Muscle layer of colon (tissue), 2 donors: ENCODE measurements at regions not wholly inside any gene's neighbourhood (a gene's known extent, or its start where the extent isn't known, plus 50 kb on each side); places are given as distances from the start of the nearest gene placed in this dataset.

Experiments used
- H3K27ac ChIP-seq: one replicate; pipeline ENCODE4 v1.7.0; 2013; ENCODE audit warnings: low read depth, mild to moderate bottlenecking, low read length, moderate library complexity
- H3K27me3 ChIP-seq, 2 donors: one replicate each; pipeline ENCODE4 v1.7.0; 2013; ENCODE audit warnings: low read length in 2 of 2, mild to moderate bottlenecking in 2 of 2; ENCODE audit not compliant: insufficient read depth in 2 of 2, control insufficient read depth in 1 of 2
- H3K36me3 ChIP-seq: one replicate; pipeline ENCODE4 v1.7.0; 2013; ENCODE audit warnings: mild to moderate bottlenecking, low read length; ENCODE audit not compliant: insufficient read depth
- H3K4me1 ChIP-seq: one replicate; pipeline ENCODE4 v1.7.0; 2013; ENCODE audit warnings: mild to moderate bottlenecking, low read length; ENCODE audit not compliant: insufficient read depth
- H3K4me3 ChIP-seq, 2 donors: one replicate each; pipeline ENCODE4 v1.7.0; 2013; ENCODE audit warnings: low read length in 2 of 2, low read depth in 1 of 2, mild to moderate bottlenecking in 1 of 2, moderate library complexity in 1 of 2
- H3K9ac ChIP-seq: one replicate; pipeline ENCODE4 v1.7.0; 2013; ENCODE audit warnings: low read length
- H3K9me3 ChIP-seq: one replicate; pipeline ENCODE4 v1.7.0; 2013; ENCODE audit warnings: mild to moderate bottlenecking, low read length
- donor health status: abdominal sarcoma.
- donor health status: Adenocarcinoma of cecum.

DNA sequence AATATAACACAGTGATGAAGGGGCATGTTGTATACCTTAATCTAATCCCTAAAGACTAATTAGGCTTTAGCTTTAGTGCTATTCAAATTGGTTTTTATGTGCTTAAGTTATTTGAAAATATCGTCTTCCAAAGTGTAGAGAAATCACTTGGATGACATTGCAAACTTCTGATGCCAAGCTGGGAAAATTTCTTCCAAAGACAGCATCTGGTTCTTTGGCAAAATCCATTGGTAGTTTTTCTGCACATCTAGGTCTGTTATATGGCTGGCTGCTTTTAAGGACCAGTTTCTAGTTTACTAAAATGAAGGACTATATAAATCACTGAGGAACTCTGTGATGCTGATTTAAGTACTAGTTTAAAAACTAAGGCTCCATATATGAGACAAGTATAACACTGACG lies 2362.3 kb downstream of the PCDH9 start:
- Histone ChIP-seq H3K9me3 (no peaks in the 10 kb centered on the region), H3K4me3 (no peak overlapping the region), H3K9ac (no peak overlapping the region), H3K4me1 (no peaks in the 10 kb centered on the region), H3K27me3 (no peaks in the 10 kb centered on the region), H3K36me3 (no peaks in the 10 kb centered on the region), H3K27ac (no peak overlapping the region)

- no peaks in the 10 kb centered on the region for H3K36me3 ChIP-seq
- H3K9ac ChIP-seq = no peak overlapping the region
- no peak overlapping the region for H3K27ac ChIP-seq
- H3K4me1 ChIP-seq = no peaks in the 10 kb centered on the region
- H3K4me3 ChIP-seq = no peak overlapping the region
- H3K9me3 ChIP-seq = no peaks in the 10 kb centered on the region
- H3K27me3 ChIP-seq = no peaks in the 10 kb centered on the region
Observed at GRCh38 chr13:64866331-64866730, 2363.8 kb downstream of the PCDH9 start.

DNA sequence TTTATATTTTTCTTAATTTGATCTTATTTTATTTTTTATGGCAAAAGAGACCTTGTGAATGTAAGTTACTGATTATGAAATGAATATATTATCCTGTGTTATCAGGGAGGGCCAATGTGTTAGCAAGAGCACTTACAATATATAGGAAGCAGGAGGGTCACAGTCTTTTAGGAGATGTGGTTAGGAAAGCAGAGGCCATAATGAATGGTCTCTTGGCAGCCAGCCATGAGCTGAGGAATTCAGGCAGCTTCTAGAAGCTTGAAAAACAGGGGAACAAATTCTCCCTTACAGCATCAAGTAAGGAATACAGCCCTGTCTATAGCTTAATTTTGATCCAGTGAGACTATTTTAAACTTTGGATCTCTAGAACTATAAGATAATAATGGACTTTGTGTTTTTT lies 2374.6 kb downstream of the PCDH9 start:
- H3K4me3 ChIP-seq = no peak overlapping the region
- no peaks in the 10 kb centered on the region for H3K27me3 ChIP-seq
- no peaks in the 10 kb centered on the region for H3K9me3 ChIP-seq
- H3K36me3 ChIP-seq = no peaks in the 10 kb centered on the region
- H3K27ac ChIP-seq = no peak overlapping the region
- H3K9ac ChIP-seq = no peak overlapping the region
- H3K4me1 ChIP-seq = no peaks in the 10 kb centered on the region

- Histone ChIP-seq H3K4me3 (no peak overlapping the region), H3K36me3 (no peaks in the 10 kb centered on the region), H3K27ac (no peak overlapping the region), H3K4me1 (no peaks in the 10 kb centered on the region), H3K27me3 (no peaks in the 10 kb centered on the region), H3K9me3 (no peaks in the 10 kb centered on the region), H3K9ac (no peak overlapping the region)
Observed at GRCh38 chr13:64850017-64850416, 2380.1 kb downstream of the PCDH9 start.

DNA sequence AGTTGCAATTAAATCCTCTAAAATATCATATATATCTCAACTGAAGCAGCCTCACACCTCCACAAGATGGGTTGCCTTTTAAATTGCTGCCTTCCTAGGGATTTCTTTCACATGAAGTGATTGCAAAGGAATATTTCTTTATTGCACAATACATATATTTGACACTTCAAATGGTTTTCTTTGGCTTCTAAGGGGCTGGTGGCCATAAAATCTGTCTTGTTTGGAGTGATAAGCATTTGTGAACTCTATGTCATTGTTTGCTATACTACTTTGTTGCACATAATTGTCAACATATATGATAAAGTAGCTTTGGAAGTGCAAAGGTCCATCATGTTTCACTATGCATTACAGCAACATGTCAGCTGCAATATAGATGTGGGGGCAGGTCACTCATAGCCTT lies 2380.9 kb downstream of the PCDH9 start:
- no peak overlapping the region for H3K9ac ChIP-seq
- no peaks in the 10 kb centered on the region for H3K36me3 ChIP-seq

DNA sequence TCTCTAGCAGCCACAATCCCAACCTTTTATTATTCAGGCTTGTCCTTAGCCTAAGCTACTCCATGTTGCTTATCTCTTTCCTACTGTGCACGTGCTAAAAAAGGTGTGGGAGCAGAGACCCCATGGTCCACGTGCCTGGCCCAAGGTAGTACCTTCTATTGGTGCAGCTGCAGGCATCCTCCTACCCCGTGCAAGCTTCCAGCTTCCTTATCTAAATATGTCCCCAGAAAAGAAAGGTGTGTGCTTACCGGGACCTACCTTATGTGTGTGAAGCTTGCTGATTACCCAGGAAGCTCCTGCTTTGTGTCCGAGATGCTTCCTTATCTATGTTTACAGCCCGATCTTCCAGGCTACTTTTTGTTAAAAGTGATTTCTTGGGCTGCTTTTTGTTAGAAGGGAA lies 2382.4 kb downstream of the PCDH9 start:
- no peaks in the 10 kb centered on the region for H3K36me3 ChIP-seq
- no peaks in the 10 kb centered on the region for H3K9me3 ChIP-seq
- no peak overlapping the region for H3K9ac ChIP-seq
- H3K27ac ChIP-seq = no peak overlapping the region
- no peaks in the 10 kb centered on the region for H3K4me1 ChIP-seq
- H3K4me3 ChIP-seq = no peak overlapping the region
- H3K27me3 ChIP-seq = no peaks in the 10 kb centered on the region

More for the DNA sequence above, 2380.9 kb downstream of the PCDH9 start:
- Histone ChIP-seq H3K27me3 (no peaks in the 10 kb centered on the region), H3K27ac (no peak overlapping the region), H3K4me1 (no peaks in the 10 kb centered on the region), H3K4me3 (no peak overlapping the region), H3K9me3 (no peaks in the 10 kb centered on the region)

DNA sequence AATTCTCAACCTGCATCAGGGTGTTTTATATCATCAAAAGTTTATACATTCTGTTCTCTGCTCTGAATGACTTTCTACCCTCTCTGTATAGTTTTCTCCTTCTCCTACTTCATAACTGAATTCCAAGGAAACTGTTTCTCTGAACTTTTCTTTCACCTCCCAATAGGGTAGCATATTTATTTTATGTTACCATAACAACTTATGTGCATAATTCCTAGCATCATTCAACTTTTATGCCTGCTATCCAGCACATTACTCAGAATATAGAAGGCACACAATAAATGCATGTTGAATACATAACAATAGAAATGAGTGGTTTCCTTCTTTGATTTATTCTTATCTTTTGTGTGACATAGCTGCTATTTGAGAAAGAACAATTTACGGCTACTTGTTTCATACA lies 2385.0 kb downstream of the PCDH9 start:
- Histone ChIP-seq H3K36me3 (no peaks in the 10 kb centered on the region), H3K9me3 (no peaks in the 10 kb centered on the region), H3K27ac (no peak overlapping the region), H3K27me3 (no peaks in the 10 kb centered on the region), H3K9ac (no peak overlapping the region), H3K4me1 (no peaks in the 10 kb centered on the region), H3K4me3 (no peak overlapping the region)

- Histone ChIP-seq H3K9me3 (no peaks in the 10 kb centered on the region), H3K4me3 (no peak overlapping the region), H3K9ac (no peak overlapping the region), H3K27ac (no peak overlapping the region), H3K27me3 (no peaks in the 10 kb centered on the region), H3K36me3 (no peaks in the 10 kb centered on the region), H3K4me1 (no peaks in the 10 kb centered on the region)
Observed at GRCh38 chr13:64819081-64819480, 2411.1 kb downstream of the PCDH9 start.

- Histone ChIP-seq H3K36me3 (no peaks in the 10 kb centered on the region), H3K4me3 (no peak overlapping the region), H3K9ac (no peak overlapping the region)
Observed at GRCh38 chr13:64817691-64818090, 2412.4 kb downstream of the PCDH9 start.

GRCh38 chr13:64810750-64811149 lies 2419.4 kb downstream of the PCDH9 start:
- Histone ChIP-seq H3K27me3 (no peaks in the 10 kb centered on the region), H3K27ac (no peak overlapping the region), H3K36me3 (no peaks in the 10 kb centered on the region), H3K9me3 (no peaks in the 10 kb centered on the region), H3K9ac (no peak overlapping the region), H3K4me3 (no peak overlapping the region), H3K4me1 (no peaks in the 10 kb centered on the region)

More at GRCh38 chr13:64817691-64818090, 2412.4 kb downstream of the PCDH9 start:
- no peaks in the 10 kb centered on the region for H3K4me1 ChIP-seq
- no peak overlapping the region for H3K27ac ChIP-seq
- H3K27me3 ChIP-seq = no peaks in the 10 kb centered on the region
- H3K9me3 ChIP-seq = no peaks in the 10 kb centered on the region

DNA sequence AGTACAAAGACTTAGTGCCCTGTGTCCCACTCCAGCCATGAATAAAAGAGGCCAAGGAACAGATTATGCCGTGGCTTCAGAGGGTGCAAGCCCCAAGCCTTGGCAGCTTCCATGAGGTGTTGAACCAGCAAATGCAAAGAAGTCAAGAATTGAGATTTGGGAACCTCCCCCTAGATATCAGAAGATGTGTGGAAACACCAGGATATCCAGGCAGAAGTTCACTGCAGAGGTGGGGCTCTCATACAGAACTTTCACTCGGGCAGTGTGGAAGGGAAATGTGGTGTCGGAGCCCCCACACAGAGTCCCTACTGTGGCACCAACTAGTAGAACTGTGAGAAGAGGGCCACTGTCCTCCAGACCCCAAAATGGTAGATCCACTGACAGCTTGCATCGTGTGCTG lies 2421.4 kb downstream of the PCDH9 start:
- Histone ChIP-seq H3K4me3 (no peak overlapping the region), H3K27ac (no peak overlapping the region), H3K9me3 (no peaks in the 10 kb centered on the region), H3K9ac (no peak overlapping the region), H3K4me1 (no peaks in the 10 kb centered on the region), H3K27me3 (no peaks in the 10 kb centered on the region), H3K36me3 (no peaks in the 10 kb centered on the region)

- Histone ChIP-seq H3K4me3 (no peak overlapping the region), H3K27ac (no peak overlapping the region), H3K9me3 (no peaks in the 10 kb centered on the region), H3K9ac (no peak overlapping the region), H3K4me1 (no peaks in the 10 kb centered on the region), H3K27me3 (no peaks in the 10 kb centered on the region), H3K36me3 (no peaks in the 10 kb centered on the region)
Observed at GRCh38 chr13:64801768-64802167, 2428.4 kb downstream of the PCDH9 start.
